ENCODE measurements at regions not wholly inside any gene's neighbourhood (a gene's known extent, or its start where the extent isn't known, plus 50 kb on each side); places are given as distances from the start of the nearest gene placed in this dataset.

DNA sequence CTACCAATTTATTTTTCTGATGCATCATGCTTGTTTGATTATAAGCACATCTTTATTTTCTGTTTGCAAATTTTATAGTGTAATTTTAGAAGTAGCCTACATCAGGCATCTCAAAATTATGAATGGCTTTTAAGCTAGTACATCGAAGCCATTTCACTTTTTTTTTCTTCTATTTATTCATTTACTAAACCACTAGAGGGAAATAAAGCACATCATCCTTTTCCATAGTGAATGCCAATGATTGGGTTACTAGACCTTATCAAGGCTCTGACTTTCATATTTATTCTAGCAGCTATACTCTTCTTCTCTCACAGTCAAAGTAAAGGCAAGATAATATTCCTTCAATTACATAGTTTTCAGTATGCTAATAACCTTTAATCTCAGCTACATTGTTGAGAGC lies 736.4 kb upstream of the LRFN5 start:
- H4K5ac ChIP-seq (ENCODE audit: insufficient read length, low read depth, low read length): no peak overlapping the region
- WGBS (ENCODE audit: extremely low coverage, insufficient read length, low lambda C conversion rate): no CpG with 5 or more reads among the region's 1 CpG
- H3K27ac Mint-ChIP-seq: no peak overlapping the region
- H2BK12ac ChIP-seq (ENCODE audit: insufficient read length, low read depth, low read length): no peak overlapping the region
- H4K91ac ChIP-seq (ENCODE audit: insufficient read length, low read depth, low read length): no peak overlapping the region
- H3K9ac ChIP-seq (ENCODE audit: extremely low read depth, insufficient read length, low read length): no peak overlapping the region
- no peaks in the 10 kb centered on the region for H3K23me2 ChIP-seq (ENCODE audit: insufficient read length, low read depth, low read length, poor library complexity, severe bottlenecking)
- no peaks in the 10 kb centered on the region for H3K4me1 ChIP-seq (ENCODE audit: insufficient read depth, low read length)
- H3K23ac ChIP-seq (ENCODE audit: insufficient read length, low read depth, low read length): no peak overlapping the region
- no peaks in the 10 kb centered on the region for H3K79me1 ChIP-seq (ENCODE audit: insufficient read depth, low read depth, low read length, poor library complexity, severe bottlenecking)
- no peaks in the 10 kb centered on the region for H3K27me3 ChIP-seq (ENCODE audit: insufficient read depth, low read length)
- H2BK15ac ChIP-seq (ENCODE audit: low read depth, low read length): no peak overlapping the region
- no peak overlapping the region for H3K56ac ChIP-seq (ENCODE audit: insufficient read length, low read depth, low read length)
- no peak overlapping the region for H2BK120ac ChIP-seq (ENCODE audit: low read depth, low read length, poor library complexity, severe bottlenecking)
- H4K20me1 ChIP-seq (ENCODE audit: control insufficient read depth, insufficient read depth, insufficient read length): no peaks in the 10 kb centered on the region
- no peak overlapping the region for H3K4me3 Mint-ChIP-seq
- DNase-seq: no peak
- H3K27me3 Mint-ChIP-seq (ENCODE audit: low read depth): no peaks in the 10 kb centered on the region
- no peak overlapping the region for H2BK5ac ChIP-seq (ENCODE audit: insufficient read length, low read length)
- H3K4me2 ChIP-seq (ENCODE audit: insufficient read depth, insufficient read length, low read length): no peak overlapping the region
- no peak overlapping the region for H3K18ac ChIP-seq (ENCODE audit: insufficient read length, low read depth, low read length)
- H3K14ac ChIP-seq (ENCODE audit: insufficient read depth, low read length): no peak overlapping the region
- TF ChIP-seq, protein P1, sequence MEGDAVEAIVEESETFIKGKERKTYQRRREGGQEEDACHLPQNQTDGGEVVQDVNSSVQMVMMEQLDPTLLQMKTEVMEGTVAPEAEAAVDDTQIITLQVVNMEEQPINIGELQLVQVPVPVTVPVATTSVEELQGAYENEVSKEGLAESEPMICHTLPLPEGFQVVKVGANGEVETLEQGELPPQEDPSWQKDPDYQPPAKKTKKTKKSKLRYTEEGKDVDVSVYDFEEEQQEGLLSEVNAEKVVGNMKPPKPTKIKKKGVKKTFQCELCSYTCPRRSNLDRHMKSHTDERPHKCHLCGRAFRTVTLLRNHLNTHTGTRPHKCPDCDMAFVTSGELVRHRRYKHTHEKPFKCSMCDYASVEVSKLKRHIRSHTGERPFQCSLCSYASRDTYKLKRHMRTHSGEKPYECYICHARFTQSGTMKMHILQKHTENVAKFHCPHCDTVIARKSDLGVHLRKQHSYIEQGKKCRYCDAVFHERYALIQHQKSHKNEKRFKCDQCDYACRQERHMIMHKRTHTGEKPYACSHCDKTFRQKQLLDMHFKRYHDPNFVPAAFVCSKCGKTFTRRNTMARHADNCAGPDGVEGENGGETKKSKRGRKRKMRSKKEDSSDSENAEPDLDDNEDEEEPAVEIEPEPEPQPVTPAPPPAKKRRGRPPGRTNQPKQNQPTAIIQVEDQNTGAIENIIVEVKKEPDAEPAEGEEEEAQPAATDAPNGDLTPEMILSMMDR (conservative IDR thresholded peaks at IDR 0.05): peak; percentile 29; the same call in 2 of the 3 replicates
- H3T11ph ChIP-seq (ENCODE audit: low read length): no peak overlapping the region
- H2AFZ ChIP-seq (ENCODE audit: low read length): no peak overlapping the region
- no peaks in the 10 kb centered on the region for H3K4me1 Mint-ChIP-seq
- H3K9me3 Mint-ChIP-seq: peaks cover 5 to 8% of the 10 kb centered on the region in 2 experiments
- H3K9me3 ChIP-seq (ENCODE audit: control insufficient read depth, low read depth, low read length): no peaks in the 10 kb centered on the region
- H3K4ac ChIP-seq (ENCODE audit: low read depth, low read length): no peak overlapping the region
- H4K8ac ChIP-seq (replicated peaks; ENCODE audit: insufficient read length, low read depth, low read length): no peak overlapping the region
- H2AK5ac ChIP-seq (ENCODE audit: insufficient read length, low read length): no peak overlapping the region
- H3K27ac ChIP-seq (ENCODE audit: insufficient read length, low read depth, low read length): no peak overlapping the region
- no peak overlapping the region for H2BK20ac ChIP-seq (ENCODE audit: low read depth, low read length, poor library complexity, severe bottlenecking)
- H3K36me3 Mint-ChIP-seq (ENCODE audit: insufficient read depth in 1 of 3, low read depth in 3 of 3): peaks cover under 1 to 8% (median 2%) of the 10 kb centered on the region in 3 experiments; a peak in 5 of 7 replicates
- H3K79me2 ChIP-seq (ENCODE audit: insufficient read depth, low read length): no peaks in the 10 kb centered on the region
